ENCODE measurements at regions not wholly inside any gene's neighbourhood (a gene's known extent, or its start where the extent isn't known, plus 50 kb on each side); places are given as distances from the start of the nearest gene placed in this dataset.

- TF ChIP-seq ZNF274 (IDR thresholded peaks at IDR 0.05; ENCODE audit: low read depth, low read length), result no peak
- TF ChIP-seq YY1 (IDR thresholded peaks at IDR 0.05; ENCODE audit: insufficient read depth, insufficient read length), result no peak
Measured at GRCh38 chr4:123546573-123547060, 150.0 kb downstream of the SPRY1 start.

All from NT2/D1 (cell line).